ENCODE measurements at regions not wholly inside any gene's neighbourhood (a gene's known extent, or its start where the extent isn't known, plus 50 kb on each side); places are given as distances from the start of the nearest gene placed in this dataset.

GRCh38 chr9:115212832-115213231 lies 94.9 kb upstream of the TNC start:
- TF ChIP-seq POLR2AphosphoS5 (IDR thresholded peaks at IDR 0.05) (no peak), CTCF (IDR thresholded peaks at IDR 0.05) (no peak), POLR2A (IDR thresholded peaks at IDR 0.05) (no peak), EP300 (IDR thresholded peaks at IDR 0.05) (no peak)
- H3K9me3 ChIP-seq: no peaks in the 10 kb centered on the region
- DNase-seq (no peak), ATAC-seq (ENCODE audit: low FRiP score in 2 of 2) (no peak)
- WGBS, 2 donors: 76 to 87% methylated on average over 3 of the region's 3 CpGs
- H3K27ac ChIP-seq: no peak overlapping the region
- no peaks in the 10 kb centered on the region for H3K27me3 ChIP-seq
- H3K4me1 ChIP-seq: peaks cover 0 to 16% (median 9%) of the 10 kb centered on the region in 4 donors
- H3K4me3 ChIP-seq: no peak overlapping the region
- no peaks in the 10 kb centered on the region for H3K36me3 ChIP-seq

- TF ChIP-seq CTCF (IDR thresholded peaks at IDR 0.05): no peak
- TF ChIP-seq POLR2AphosphoS5 (IDR thresholded peaks at IDR 0.05): peak in 1 of 2 donors; percentile 31
- TF ChIP-seq EP300 (IDR thresholded peaks at IDR 0.05): no peak
- no peak for TF ChIP-seq POLR2A (IDR thresholded peaks at IDR 0.05)
- ATAC-seq (ENCODE audit: low FRiP score in 2 of 2) (peak in 1 of 2 donors; percentile 91), DNase-seq (no peak)
- H3K36me3 ChIP-seq: no peaks in the 10 kb centered on the region
- H3K4me1 ChIP-seq: peaks cover 0 to 16% (median 9%) of the 10 kb centered on the region in 4 donors
- H3K4me3 ChIP-seq: no peak overlapping the region
- H3K27ac ChIP-seq: no peak overlapping the region
- no peaks in the 10 kb centered on the region for H3K27me3 ChIP-seq
- H3K9me3 ChIP-seq: no peaks in the 10 kb centered on the region
- WGBS, 2 donors: 9 to 26% methylated on average over 2 of the region's 2 CpGs
Measured at GRCh38 chr9:115213818-115214334, 95.9 kb upstream of the TNC start.

- TF ChIP-seq EP300 (IDR thresholded peaks at IDR 0.05) (no peak), POLR2A (IDR thresholded peaks at IDR 0.05) (no peak), CTCF (IDR thresholded peaks at IDR 0.05) (no peak), POLR2AphosphoS5 (IDR thresholded peaks at IDR 0.05) (no peak)
- Histone ChIP-seq H3K36me3 (no peaks in the 10 kb centered on the region), H3K4me1 (peaks cover 0 to 10% (median 5%) of the 10 kb centered on the region in 4 donors), H3K4me3 (no peak overlapping the region), H3K27me3 (no peaks in the 10 kb centered on the region), H3K9me3 (no peaks in the 10 kb centered on the region), H3K27ac (no peak overlapping the region)
- ATAC-seq (ENCODE audit: low FRiP score in 2 of 2): no peak
- no peak for DNase-seq
- 91 to 95% methylated on average over 5 to 6 of the region's 6 CpGs for WGBS, 2 donors
Measured at GRCh38 chr9:115216873-115217272, 98.9 kb upstream of the TNC start.

- ATAC-seq (ENCODE audit: low FRiP score in 2 of 2) (no peak), DNase-seq (no peak)
- TF ChIP-seq POLR2A (IDR thresholded peaks at IDR 0.05) (no peak), POLR2AphosphoS5 (IDR thresholded peaks at IDR 0.05) (no peak), CTCF (IDR thresholded peaks at IDR 0.05) (no peak), EP300 (IDR thresholded peaks at IDR 0.05) (no peak)
- Histone ChIP-seq H3K36me3 (no peaks in the 10 kb centered on the region), H3K4me1 (no peaks in the 10 kb centered on the region), H3K27ac (no peak overlapping the region), H3K4me3 (no peak overlapping the region), H3K9me3 (no peaks in the 10 kb centered on the region), H3K27me3 (no peaks in the 10 kb centered on the region)
- 84 to 90% methylated on average over 8 of the region's 8 CpGs for WGBS, 2 donors
Measured at GRCh38 chr9:115220319-115221005, 102.5 kb upstream of the TNC start.

GRCh38 chr9:115223471-115223870 lies 105.5 kb upstream of the TNC start:
- WGBS, 2 donors: 65 to 72% methylated on average over 3 of the region's 3 CpGs
- Histone ChIP-seq H3K36me3 (no peaks in the 10 kb centered on the region), H3K4me3 (no peak overlapping the region), H3K9me3 (no peaks in the 10 kb centered on the region), H3K27me3 (no peaks in the 10 kb centered on the region), H3K27ac (no peak overlapping the region), H3K4me1 (no peaks in the 10 kb centered on the region)
- DNase-seq: no peak
- TF ChIP-seq EP300 (IDR thresholded peaks at IDR 0.05) (no peak), CTCF (IDR thresholded peaks at IDR 0.05) (no peak), POLR2A (IDR thresholded peaks at IDR 0.05) (no peak), POLR2AphosphoS5 (IDR thresholded peaks at IDR 0.05) (no peak)
- ATAC-seq (ENCODE audit: low FRiP score in 2 of 2): no peak

Data from upper lobe of left lung (tissue), 6 donors.